ENCODE measurements at regions not wholly inside any gene's neighbourhood (a gene's known extent, or its start where the extent isn't known, plus 50 kb on each side); places are given as distances from the start of the nearest gene placed in this dataset.

- TF ChIP-seq CTCF (conservative IDR thresholded peaks at IDR 0.05; ENCODE audit: low read depth, low read length): no peak
- DNase-seq (ENCODE audit: low read depth): no peak
- H3K4me3 ChIP-seq (ENCODE audit: low read depth, low read length): no peak overlapping the region
Measured at GRCh38 chr3:174791161-174791560, 68.0 kb upstream of the NAALADL2 start.

GRCh38 chr3:174792864-174793263 lies 66.3 kb upstream of the NAALADL2 start:
- no peak for DNase-seq (ENCODE audit: low read depth)
- no peak overlapping the region for H3K4me3 ChIP-seq (ENCODE audit: low read depth, low read length)
- no peak for TF ChIP-seq CTCF (conservative IDR thresholded peaks at IDR 0.05; ENCODE audit: low read depth, low read length)
